ENCODE measurements at regions not wholly inside any gene's neighbourhood (a gene's known extent, or its start where the extent isn't known, plus 50 kb on each side); places are given as distances from the start of the nearest gene placed in this dataset.

- Histone ChIP-seq H3K4me1 (peaks cover 4 to 43% (median 21%) of the 10 kb centered on the region in 9 donors), H3K27me3 (no peaks in the 10 kb centered on the region), H3K4me3 (no peak overlapping the region), H3K9me3 (peaks cover 0 to 8% (median 0%) of the 10 kb centered on the region in 11 donors), H3K27ac (no peak overlapping the region), H3K36me3 (no peaks in the 10 kb centered on the region)
- ATAC-seq, result no peak
- intact Hi-C loops (cut with DNase I), result no loop called here
- TF ChIP-seq CTCF (IDR thresholded peaks at IDR 0.05), result no peak
- WGBS, 2 donors, result 37 to 44% methylated on average over 7 of the region's 7 CpGs
- no peak for DNase-seq
Observed at GRCh38 chr16:65547772-65548446, 426.0 kb upstream of the CDH11 start.

GRCh38 chr16:65546353-65546791 lies 424.5 kb upstream of the CDH11 start:
- H3K36me3 ChIP-seq, result no peaks in the 10 kb centered on the region
- WGBS, 2 donors, result 5 to 6% methylated on average over 3 of the region's 3 CpGs
- DNase-seq, result no peak
- no peak for TF ChIP-seq CTCF (IDR thresholded peaks at IDR 0.05)
- peaks cover 0 to 8% (median 0%) of the 10 kb centered on the region in 11 donors for H3K9me3 ChIP-seq
- H3K4me1 ChIP-seq, result peaks cover 4 to 43% (median 21%) of the 10 kb centered on the region in 9 donors
- intact Hi-C loops (cut with DNase I), result no loop called here
- peak in 7 of 8 donors; percentile 38 to 69 (median 53) for ATAC-seq
- H3K27ac ChIP-seq, result no peak overlapping the region
- no peaks in the 10 kb centered on the region for H3K27me3 ChIP-seq
- H3K4me3 ChIP-seq, result no peak overlapping the region

DNA sequence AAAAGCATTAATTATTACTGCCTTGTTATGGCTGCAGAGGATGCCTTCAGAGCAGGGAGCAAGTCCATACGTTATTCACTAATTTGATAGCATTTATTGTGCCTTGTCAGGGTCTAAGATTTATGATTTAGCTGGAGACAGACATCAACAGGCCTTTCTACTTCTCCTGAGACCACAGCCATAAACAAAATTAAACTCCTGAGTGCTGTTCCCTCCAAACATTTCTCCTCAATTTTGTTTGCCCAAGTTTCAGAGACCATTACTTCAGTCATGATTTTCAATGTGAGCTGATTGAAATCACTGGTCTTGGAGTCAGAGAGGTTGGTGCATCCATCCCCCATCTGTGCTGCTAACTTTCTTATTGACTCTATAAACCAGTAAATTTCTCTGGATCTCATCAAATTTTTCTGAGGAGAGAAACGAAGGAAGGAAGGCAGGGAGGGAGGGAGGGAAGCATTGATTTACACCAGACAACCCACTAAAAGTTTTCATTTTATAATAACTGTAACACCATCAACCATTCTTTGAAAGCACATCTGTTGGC lies 423.6 kb upstream of the CDH11 start:
- no peaks in the 10 kb centered on the region for H3K9me3 ChIP-seq
- H3K36me3 ChIP-seq, result no peaks in the 10 kb centered on the region
- WGBS, 2 donors, result 61 to 77% methylated on average over 2 of the region's 2 CpGs
- H3K27ac ChIP-seq, result no peak overlapping the region
- no peaks in the 10 kb centered on the region for H3K27me3 ChIP-seq
- DNase-seq (no peak), ATAC-seq (no peak)
- intact Hi-C loops (cut with DNase I), result no loop called here
- no peak overlapping the region for H3K4me3 ChIP-seq
- no peak for TF ChIP-seq CTCF (IDR thresholded peaks at IDR 0.05)
- peaks cover 4 to 43% (median 21%) of the 10 kb centered on the region in 9 donors for H3K4me1 ChIP-seq

DNA sequence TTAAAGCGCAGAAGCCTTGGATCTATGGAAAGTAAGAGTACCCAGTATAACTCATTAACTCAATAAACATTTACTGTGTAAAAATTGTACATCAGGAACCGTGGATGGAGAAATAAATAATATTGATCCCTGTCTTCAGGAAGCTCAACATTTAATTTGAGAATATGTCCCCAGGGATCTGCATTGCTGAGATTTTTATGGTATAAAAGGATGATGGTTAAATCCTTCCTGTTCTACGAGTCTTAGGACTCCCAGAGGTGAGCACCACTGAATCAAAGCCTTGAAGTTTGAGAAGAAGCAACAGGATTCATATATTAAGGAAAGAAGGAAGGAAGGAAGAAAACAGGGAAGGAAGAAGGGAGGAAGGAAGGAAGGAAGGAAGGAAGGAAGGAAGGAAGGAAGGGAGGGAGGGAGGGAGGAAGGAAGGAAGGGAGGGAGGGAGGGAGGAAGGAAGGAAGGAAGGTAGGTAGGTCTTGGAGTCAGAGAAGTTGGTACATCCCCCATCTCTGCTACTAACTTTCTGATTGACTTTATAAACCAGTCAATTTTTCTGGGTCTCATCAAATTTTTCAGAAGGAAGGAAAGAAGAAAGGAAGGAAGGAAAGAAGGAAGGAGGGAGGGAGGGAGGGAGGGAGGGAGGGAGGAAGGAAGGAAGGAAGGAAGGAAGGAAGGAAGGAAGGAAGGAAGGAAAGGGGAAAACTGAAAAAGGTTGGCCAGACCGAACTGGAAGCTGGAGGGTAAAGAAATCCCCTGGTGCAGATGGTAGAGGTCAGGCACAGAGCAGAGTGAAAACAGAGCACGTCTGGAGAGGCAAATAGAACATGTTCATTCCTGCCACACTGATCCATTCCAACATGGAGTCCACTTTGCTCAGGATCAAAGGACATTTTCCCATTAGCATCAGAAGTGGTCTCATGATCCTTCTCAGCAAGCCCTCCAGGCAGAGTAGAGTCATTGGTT lies 422.2 kb upstream of the CDH11 start:
- ATAC-seq (no peak), DNase-seq (no peak)
- 85 to 88% methylated on average over 5 of the region's 5 CpGs for WGBS, 2 donors
- no peaks in the 10 kb centered on the region for H3K36me3 ChIP-seq
- no peak overlapping the region for H3K27ac ChIP-seq
- TF ChIP-seq CTCF (IDR thresholded peaks at IDR 0.05), result no peak
- no peaks in the 10 kb centered on the region for H3K27me3 ChIP-seq
- peaks cover 4 to 32% (median 14%) of the 10 kb centered on the region in 9 donors for H3K4me1 ChIP-seq
- H3K9me3 ChIP-seq, result no peaks in the 10 kb centered on the region
- intact Hi-C loops (cut with DNase I), result no loop called here
- no peak overlapping the region for H3K4me3 ChIP-seq
